NCI-H2029 (cell line): ENCODE measurements at regions not wholly inside any gene's neighbourhood (a gene's known extent, or its start where the extent isn't known, plus 50 kb on each side); places are given as distances from the start of the nearest gene placed in this dataset.

Experiments
- DNase-seq: peaks from one replicate; lab custom pipeline; 2025; lab: John Stamatoyannopoulos, UW

GRCh38 chr16:13394488-13394887 is 493.1 kb downstream of the SHISA9 start:
- no peak for DNase-seq

DNA sequence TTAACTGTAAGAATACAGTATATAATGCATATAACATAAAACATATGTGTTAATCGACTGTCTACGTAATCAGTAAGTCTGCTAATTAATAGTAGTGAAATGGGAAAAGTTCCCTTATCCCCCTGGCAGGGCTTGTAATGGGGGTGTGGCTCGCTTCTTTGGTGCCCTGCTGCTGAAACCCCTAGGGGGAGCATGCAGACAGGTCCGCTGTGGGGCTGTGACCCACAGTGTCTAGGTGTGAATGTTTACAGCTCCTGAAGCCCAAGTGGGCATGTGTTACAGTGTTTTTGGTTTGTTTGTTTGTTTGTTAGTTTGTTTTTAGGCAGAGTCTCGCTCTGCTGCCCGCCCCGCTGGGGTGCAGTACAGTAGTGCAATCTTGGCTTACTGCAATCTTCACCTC is 495.7 kb downstream of the SHISA9 start:
- DNase-seq, result no peak

GRCh38 chr16:13401641-13402040 is 500.2 kb downstream of the SHISA9 start:
- no peak for DNase-seq

GRCh38 chr16:13402601-13403000 is 501.2 kb downstream of the SHISA9 start:
- no peak for DNase-seq

- no peak for DNase-seq
Observed at GRCh38 chr16:13403326-13403725, 501.9 kb downstream of the SHISA9 start.

GRCh38 chr16:13414154-13414553 is 505.8 kb upstream of the ERCC4 start:
- DNase-seq, result no peak

DNA sequence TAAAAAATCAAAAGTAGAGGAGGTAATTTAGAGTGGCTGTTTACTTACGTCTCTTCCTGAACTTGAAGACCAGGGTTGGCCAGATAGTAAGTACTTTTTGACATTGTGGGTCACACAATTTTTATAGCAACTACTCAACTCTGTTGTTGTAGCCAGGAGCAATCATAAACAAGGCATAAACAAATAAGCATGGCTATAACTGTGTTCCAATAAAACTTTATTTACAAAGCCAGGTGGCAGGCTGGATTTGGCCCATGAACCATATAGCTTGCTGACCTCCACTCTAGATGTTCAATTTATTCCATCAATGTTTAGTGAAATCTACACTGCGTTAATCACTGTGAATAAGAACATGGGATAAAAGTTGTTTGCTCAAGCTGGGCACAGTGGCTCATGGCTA is 500.4 kb upstream of the ERCC4 start:
- no peak for DNase-seq

DNA sequence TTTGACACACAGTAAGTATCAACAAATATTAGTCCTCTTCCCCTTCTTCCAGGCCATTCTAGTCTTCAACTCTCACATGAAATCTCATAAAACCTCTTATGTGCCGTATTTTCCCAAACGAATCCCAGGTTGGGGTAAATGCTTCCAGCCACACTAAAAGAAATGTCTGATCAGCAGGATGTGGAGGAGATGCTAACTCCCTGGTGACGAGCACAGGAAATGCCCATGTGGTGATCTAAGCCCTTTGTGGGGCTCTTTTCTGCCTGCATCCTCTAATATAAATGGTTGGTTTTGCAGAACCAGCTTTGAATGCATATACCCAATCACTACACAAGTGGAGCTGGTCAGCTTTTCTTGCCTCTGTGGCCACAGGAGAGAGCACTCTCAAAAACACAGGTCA is 498.2 kb upstream of the ERCC4 start:
- DNase-seq, result no peak

DNA sequence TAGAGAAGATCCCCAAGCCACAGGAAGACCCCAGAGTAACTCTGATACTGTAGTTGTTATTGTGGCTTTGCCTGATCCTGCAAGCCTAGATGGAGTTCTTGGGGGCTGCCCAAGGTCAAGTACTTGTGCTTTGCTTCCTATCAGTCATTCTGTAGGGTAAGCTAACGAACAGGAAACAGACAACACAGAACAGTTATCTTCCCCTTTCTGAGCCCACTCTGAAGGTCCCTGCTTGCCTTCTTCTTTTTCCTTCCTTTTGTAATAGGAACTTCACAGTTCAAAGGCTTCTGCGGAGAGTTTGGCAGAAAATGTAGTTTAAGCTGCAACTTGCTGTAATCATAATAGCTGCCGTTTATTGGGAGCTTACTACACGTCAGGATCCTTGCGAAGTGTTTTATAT is 494.1 kb upstream of the ERCC4 start:
- no peak for DNase-seq

DNA sequence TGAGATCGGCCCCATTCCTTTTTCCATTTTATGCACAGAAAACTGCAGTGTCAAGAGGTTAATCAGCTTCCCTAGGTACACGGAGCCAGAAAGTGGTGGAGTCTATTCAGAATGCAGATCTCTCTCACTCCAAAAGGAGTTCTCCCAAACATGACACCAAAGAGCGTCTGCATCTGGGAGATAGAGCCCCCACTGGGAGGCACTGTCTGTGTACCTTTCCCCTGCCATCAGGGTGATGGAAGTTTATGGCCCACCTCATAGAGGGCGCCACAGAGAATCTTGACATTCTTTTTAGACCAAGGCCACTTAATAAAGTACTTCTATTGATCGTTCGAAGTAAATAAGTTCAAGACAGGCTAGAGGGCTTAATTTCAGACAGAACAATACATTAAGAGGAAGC is 493.7 kb upstream of the ERCC4 start:
- DNase-seq, result no peak

DNA sequence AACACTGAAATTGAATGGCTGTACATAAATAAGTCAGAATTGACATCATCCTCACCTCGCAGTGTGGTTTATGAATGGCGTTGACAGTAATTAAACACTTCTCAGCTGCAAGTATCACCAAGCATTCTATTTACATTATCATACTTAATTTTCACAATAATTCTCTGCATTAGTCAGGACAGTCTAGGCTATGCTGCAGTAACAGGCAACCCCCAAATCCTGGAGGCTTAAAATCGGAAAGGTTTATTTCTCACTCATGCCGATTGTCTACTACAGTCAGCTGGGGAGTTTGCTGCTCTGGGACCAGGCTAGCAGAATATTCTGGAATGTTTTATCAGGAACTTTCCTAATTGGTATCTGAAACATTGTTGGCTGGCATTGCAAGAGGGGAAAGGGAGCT is 493.2 kb upstream of the ERCC4 start:
- no peak for DNase-seq

GRCh38 chr16:13427943-13428342 is 492.0 kb upstream of the ERCC4 start:
- no peak for DNase-seq

GRCh38 chr16:13429416-13429815 is 490.5 kb upstream of the ERCC4 start:
- DNase-seq, result no peak

GRCh38 chr16:13435415-13435814 is 484.5 kb upstream of the ERCC4 start:
- DNase-seq, result no peak

DNA sequence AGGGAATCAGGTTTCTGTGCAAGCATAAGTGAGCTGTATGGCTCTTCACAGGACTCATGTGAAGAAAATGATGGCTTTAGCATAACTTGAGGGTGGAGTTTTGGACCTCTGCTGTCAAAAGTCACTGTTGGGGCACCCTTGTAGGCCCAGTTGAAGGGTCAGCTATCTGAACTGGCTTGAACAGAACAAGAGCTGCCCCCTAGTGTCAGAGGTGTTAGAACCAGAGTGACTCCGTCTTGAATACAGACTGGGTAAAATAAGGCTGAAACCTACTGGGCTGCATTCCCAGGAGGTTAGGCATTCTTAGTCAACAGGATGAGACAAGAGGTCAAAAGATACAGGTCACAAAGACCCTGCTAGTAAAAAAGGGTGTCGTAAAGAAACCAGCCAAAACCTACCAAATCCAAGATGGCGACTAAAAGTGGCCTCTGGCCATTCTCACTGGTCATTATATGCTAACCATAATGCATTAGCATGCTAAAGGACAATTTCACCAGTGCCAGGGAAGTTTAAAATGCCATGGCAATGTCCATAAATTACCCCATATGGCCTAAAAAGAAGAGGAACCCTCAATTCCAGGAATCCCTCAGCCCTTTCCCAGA is 484.0 kb upstream of the ERCC4 start:
- DNase-seq, result no peak

DNA sequence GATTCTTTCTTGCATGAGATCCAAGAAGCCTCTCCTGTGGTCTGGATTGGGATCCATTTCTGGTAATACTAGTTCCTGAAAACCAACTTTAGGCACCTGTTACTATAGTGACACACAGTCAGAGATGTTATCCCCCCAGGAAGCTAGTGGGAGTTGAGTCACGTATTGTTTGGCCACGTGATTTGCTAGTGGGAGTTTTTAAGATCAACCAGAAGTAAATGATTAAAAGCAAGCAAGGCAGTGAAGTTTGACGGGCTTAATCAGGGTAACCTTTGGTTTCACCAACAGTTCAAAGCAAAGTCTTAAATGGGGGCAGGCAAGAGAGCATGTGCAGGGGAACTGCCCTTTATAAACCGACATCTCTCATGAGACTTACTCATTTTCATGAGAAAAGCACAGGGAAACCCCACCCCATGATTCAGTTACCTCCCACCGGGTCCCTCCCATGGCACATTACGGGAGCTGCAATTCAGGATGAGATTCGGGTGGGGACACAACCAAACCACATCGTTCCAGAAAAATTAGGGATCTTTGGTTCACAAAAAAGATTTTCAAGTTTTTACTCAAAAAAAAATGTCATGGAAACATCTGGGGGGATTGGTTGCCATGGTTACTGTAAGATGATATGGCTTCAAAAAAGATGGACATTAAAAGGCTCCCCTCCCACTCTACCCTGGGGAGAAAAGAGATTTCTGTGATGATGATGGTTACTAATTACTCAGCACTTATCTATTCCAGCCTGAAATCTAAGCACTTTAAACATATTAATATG is 483.1 kb upstream of the ERCC4 start:
- no peak for DNase-seq

DNA sequence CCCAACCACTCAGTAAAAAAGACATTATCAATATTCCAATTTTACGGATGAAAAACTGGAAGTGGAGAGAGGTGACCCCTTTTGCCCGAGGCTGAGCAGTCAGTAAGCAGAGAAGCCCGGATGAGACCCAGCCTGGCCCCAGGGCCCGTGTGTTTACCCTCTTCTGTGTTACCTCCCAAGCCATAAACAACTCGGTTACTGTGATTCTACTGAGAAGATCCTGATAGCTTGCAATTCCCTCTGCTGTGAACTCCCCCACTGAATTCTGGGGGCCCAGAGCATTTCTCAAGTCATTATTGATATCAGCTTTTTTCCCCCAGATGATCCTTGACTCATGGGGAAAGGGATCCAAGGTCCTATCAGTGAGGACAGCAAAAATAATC is 482.6 kb upstream of the ERCC4 start:
- no peak for DNase-seq

GRCh38 chr16:13438064-13438463 is 481.9 kb upstream of the ERCC4 start:
- no peak for DNase-seq

DNA sequence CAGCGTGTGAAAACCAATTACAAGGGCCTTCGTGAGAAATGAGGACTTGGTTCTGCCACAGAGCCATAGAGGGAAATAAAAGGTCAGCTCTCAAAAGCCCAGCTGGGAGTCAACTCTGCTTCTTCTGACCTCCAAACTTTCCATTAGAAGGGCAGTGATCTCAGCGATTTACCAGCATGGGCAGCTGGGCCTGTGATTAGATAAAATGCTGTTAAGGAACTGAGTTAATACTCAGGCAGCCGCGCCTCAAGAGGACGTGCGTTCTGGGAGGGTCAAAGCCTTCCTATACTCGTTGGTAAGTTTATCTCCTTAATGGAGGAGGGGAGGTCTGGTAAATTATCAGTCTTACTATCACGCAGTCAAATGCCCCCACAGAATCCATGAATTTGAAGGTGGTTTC is 480.2 kb upstream of the ERCC4 start:
- no peak for DNase-seq

- DNase-seq, result no peak
Observed at GRCh38 chr16:13441675-13442074, 478.3 kb upstream of the ERCC4 start.

DNA sequence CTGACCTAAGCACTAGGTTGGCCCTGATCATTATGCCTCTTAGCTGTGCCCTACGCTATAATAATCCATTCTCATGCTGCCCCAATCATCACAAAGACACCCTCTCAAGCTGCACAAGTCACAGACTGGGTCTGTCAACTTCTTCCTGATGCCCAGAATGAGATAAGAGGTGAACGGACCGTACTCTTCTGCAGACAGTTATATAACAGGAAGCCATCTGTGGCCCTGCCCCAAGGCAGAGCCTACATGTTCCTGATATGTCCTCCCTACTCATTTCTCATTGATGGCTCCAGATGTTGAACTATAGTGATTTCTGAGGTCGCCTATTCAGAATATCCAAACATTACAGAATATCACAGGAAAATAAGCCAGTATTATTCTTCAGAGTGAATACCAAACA is 471.6 kb upstream of the ERCC4 start:
- no peak for DNase-seq

- DNase-seq, result peak; percentile 19
Observed at GRCh38 chr16:13453325-13453724, 466.6 kb upstream of the ERCC4 start.

GRCh38 chr16:13453938-13454553 is 465.9 kb upstream of the ERCC4 start:
- peak; percentile 45 for DNase-seq

- DNase-seq, result no peak
Observed at GRCh38 chr16:13463619-13464018, 456.3 kb upstream of the ERCC4 start.
